ENCODE measurements at regions not wholly inside any gene's neighbourhood (a gene's known extent, or its start where the extent isn't known, plus 50 kb on each side); places are given as distances from the start of the nearest gene placed in this dataset.

DNA sequence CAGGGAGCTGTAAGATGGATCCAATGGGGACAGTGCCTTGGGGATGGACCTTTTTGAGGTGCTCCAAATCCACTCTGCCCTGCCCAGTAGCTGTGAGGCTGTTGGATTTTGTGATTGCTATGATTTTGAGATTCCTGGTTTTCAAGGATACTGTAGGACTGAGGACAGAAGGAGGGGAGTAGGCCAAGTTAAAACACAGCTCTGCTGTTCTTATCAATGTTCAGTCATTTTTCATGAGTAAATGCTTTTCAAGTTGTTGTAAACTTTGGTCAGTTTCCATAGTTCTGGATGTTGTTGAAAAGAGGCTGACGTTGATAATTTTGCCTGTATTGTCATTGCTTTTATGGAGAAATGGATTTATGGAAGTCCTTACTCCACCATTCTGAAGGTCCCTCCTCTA, 361.2 kb downstream of the ZNF516 start:
- no peak for DNase-seq (ENCODE audit: low read depth in 2 of 3, low spot score in 2 of 3)

DNA sequence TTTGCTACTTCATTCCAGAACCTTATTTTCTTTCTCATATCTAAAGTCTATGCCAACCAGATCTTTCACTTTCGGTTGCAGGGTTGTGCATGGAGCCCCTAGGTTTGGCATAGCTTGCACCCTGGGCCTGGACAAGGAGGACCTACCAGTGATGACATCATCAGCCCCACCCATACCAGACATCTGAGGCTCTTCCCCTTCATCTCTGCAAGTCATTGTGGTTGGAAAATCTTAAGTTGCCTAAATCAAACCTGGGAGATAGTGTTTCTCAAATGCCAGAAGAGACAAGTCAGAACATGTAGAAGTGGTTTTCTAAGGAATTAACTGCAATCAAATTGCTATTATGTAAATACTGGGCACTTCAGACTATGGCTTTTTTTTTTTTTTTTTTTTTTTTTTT, 363.3 kb downstream of the ZNF516 start:
- DNase-seq (ENCODE audit: low read depth in 2 of 3, low spot score in 2 of 3): no peak

DNA sequence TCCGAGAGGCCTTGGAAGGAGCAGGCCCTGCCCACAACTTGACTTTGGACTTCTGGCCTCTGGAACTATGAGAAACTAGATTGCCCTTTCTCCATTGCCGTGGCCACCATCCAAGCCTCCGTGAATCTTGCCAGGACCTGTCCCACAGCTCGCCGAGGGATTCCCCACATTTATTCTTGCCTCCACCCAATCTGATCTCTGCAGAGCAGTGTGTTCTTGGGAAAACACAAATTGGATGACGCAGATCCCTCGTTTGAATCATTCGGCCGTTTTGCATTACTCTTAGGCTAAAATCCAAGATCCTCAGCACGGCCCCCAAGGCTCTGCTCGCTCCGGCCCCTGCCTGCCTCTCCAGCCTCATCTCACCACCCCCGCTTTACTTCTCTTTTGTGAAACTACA, 364.2 kb downstream of the ZNF516 start:
- no peak for DNase-seq (ENCODE audit: low read depth in 2 of 3, low spot score in 2 of 3)

DNA sequence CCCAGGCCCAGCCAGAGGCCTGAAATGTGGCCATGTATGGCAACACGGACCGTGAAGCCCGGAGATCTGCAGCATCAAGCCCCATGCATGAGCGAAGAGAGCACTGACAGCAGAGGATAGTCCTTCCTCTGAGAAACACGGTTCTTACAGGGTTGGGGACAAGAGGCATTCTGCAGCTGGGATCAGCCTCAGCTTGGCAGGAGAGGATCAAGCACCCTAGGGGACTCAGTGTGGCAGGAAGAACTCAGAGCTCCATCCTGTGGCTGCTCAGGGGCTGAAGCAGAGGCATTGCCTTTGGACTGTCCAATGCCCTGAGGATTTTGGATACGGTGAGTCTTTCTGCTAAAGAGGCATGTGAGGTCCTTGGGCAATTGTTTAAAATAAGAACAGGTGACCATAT, 368.7 kb downstream of the ZNF516 start:
- DNase-seq (ENCODE audit: low read depth in 2 of 3, low spot score in 2 of 3): no peak

DNA sequence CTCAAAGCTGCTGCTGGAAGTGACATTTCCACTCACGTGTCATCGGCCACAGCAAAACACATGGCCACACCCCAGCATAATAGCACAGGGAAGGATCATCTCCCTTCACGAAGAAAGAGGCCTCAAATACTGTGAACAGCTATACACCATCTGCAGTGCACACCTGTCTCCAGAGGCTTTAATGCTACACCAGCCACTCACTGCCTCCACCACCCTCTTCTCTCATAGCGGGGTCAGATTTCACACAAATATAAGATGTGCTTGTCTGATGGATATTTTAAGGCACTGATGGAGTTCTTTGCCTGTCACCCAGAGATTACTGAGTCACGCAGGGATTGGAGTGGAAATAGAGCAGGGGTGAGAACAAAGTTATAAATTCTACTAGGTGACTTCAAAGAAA, 374.0 kb downstream of the ZNF516 start:
- no peak for DNase-seq (ENCODE audit: low read depth in 2 of 3, low spot score in 2 of 3)

DNA sequence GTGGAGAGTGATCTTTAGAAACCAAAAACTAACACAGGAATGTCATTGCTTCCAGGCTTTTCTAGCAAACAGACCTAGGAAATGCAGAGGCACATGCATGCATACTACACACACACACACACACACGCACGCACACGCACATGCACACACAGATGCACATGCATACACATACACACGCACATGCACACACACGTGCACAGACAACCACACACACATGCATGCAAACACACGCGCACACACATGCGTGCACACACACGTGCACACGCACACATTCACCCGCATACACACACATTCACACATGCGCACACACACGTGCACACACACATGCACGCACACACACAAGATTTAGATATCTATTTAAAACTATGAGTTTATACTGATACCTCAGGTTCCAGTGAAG, 379.5 kb downstream of the ZNF516 start:
- DNase-seq (ENCODE audit: low read depth in 2 of 3, low spot score in 2 of 3): no peak

DNA sequence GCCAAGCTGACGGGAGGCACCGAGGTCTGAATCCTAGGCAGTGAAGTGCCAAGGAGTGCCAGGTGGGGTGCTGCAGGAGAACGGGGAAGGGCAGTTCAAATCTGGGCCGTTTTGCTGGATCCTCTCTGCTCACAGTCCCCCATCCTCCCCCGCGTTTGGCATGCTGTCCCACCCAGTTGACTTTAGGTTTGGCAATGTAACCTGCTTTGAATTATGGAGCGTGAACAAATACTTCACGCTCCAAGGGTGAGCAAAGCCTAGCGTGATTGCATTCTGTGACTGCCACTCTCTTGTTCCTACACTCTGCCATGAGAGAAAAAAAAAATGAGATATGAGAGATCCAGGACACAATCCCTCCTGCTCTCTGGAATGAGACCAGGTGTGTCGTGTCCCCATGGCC, 381.9 kb downstream of the ZNF516 start:
- no peak for DNase-seq (ENCODE audit: low read depth in 2 of 3, low spot score in 2 of 3)

DNA sequence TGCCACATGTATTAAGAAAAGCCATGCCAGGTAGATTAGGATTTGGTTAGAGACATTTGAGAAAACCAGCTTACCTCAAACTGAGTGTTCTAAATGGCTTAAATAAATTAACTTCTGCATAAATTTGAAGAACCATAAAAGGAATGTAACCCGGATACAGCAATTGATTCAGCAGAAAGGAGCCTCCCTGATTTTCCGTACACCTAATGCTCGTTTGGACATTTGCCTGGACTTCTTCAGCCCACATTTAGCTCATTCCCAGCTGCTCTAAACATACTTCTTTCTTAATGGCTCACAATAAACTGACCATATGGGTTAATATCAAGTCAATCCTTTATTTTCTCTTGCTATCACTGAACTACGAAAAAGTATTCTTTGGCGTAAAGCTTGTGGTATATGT, 392.4 kb downstream of the ZNF516 start:
- DNase-seq (ENCODE audit: low read depth in 2 of 3, low spot score in 2 of 3): no peak

DNA sequence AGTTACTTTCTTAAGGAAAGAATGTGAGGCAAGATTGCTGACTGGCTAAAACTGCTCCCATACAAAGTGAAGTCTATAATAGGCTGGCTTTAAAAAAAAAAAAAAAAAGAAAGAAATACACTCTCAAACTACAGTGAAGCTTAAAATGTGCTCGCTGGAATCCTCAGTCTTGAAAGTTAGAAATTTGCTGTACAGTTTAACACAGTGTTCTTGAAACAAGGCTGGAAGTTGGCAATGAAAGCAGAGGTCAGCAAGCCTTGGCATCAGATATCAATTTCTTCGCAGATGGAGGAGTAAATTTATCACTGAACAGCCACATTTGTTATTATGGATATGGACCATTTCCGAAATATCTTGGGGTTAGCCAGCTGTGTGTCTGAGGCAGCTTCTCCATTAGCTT, 392.9 kb downstream of the ZNF516 start:
- DNase-seq (ENCODE audit: low read depth in 2 of 3, low spot score in 2 of 3): no peak

DNA sequence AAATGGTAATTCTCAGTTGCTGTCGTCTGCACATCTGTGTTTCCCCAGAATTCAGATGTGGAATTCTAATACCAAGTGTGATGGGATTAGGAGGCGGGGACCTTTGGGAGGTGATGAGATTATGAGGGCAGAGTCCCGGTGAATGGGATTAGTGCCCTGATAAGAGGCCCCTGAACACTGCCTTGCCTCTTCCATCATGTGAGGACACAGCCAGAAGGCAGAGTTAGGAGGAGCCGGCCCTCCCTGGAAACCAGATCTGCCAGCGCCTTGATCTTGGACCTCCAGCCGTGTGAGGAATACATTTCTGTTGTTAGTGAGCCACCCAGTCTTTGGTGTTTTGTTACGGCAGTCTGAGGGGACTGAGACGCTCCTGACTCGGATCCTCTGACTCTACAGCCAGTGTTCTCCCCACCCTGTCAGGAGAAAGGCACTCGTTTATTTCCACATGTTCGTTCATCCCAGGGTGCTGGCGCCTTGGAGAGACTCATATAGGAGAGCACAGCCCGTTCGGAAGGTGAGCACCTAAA, 395.0 kb downstream of the ZNF516 start:
- no peak for DNase-seq (ENCODE audit: low read depth in 2 of 3, low spot score in 2 of 3)

DNA sequence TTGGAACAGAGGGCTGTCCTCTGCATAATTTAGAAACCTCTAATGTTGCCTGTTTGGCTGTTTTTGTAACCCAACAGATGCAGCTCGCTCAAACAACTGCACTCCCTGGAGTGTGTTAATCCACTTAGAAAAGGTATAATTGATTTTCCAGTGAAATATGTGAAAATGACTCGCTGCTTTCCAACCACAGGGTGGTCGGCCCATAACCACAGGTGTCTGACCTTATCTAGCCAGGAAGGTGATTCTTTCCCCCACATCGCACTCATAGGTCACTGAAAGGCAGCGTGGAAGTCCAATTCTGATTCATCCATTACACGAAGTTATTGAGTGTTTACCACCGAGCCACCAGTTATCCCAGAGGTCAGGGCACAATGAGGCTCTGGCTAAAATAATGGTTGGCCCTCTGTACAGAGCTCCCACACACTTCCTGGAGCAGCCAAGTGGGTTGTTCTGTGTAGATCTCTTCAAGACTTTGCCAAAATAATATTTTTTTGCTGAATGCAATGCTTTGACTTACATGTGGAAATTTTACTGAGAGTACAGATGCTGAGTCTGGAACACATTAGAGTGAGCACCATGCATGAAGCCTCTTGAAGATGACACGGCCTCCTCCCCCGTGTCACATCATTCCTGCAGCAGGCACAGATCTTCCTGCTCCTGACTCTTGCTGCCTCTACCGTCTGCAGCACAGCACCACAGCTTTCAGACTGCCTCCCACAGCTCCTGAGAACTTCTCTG, 396.2 kb downstream of the ZNF516 start:
- DNase-seq (ENCODE audit: low read depth in 2 of 3, low spot score in 2 of 3): no peak

DNA sequence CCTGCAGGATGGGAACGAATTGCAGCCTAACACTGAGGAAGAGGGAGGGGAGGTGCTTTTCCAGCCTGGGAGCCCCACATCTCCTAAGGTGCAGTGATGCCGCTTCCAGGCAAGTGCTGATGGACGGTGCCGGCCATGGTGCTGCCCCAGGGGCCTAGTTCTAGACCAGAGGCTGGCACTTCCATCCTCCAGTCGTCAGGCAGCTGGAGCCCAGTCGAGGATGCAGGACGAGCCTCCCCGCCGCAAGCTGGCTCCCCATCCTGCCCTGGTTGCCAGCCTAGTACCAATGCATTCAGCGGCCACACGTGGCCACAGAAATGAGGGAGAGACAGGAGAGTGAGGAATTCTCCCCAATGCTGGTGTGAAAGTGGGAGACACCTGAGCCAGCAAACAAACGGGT, 413.5 kb downstream of the ZNF516 start:
- no peak for DNase-seq (ENCODE audit: low read depth in 2 of 3, low spot score in 2 of 3)

DNA sequence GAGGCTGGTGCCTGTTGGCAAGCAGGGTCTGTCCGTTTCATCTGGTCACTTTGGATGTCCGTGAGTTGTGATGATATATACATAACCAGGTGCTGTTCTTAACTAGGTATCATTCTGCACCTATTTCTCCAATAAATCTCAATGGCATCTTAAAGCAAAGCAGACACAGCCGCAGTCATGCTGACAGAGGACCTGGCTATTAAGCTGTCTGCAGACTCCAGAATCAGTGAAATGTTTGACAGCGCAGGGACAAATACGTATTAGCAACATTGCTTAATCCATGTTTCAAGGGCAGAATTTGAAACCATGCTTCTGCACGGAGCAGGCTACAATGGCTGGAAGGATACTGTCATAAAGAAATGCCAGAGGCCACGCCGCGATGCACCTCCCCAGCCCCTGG, 414.6 kb downstream of the ZNF516 start:
- no peak for DNase-seq (ENCODE audit: low read depth in 2 of 3, low spot score in 2 of 3)

DNA sequence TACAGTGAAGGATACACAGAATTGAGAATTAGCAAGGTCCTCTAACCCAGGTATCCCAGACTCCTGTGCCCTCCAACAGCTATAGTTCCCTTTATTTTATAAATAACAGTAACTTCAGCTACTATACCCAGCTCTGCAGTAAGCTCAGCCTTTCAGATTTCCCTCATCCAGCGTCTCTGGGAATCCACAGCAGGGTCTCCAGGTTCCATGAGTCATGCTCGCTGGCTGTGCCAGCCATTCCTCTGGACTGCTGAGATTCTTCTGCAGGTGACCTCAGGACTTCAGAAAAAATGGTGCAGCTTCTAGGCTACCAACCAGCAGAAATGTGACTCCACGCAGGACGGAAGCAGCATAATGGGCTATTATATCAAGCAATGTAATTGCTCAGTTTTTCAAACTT, 419.3 kb downstream of the ZNF516 start:
- DNase-seq (ENCODE audit: low read depth in 2 of 3, low spot score in 2 of 3): no peak

DNA sequence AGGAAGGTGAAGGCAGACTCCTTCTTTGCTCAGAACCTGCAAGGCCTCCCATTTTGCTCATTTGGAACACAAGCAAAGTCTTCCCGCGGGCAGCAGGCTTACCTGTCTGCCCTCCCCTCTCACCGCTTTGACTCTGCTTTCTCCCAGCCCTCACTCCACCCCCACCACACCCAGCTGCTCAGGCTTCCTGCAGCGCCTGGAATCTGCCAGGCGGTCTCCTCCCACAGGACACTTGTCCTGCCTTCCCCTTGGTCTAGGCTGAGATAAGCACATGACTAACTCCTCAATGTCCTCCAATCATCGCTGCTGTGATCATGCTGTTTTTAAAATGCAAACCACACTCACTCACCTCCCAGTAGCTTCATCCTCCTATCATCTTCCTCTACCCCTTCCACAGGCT, 430.0 kb downstream of the ZNF516 start:
- DNase-seq (ENCODE audit: low read depth in 2 of 3, low spot score in 2 of 3): no peak

DNA sequence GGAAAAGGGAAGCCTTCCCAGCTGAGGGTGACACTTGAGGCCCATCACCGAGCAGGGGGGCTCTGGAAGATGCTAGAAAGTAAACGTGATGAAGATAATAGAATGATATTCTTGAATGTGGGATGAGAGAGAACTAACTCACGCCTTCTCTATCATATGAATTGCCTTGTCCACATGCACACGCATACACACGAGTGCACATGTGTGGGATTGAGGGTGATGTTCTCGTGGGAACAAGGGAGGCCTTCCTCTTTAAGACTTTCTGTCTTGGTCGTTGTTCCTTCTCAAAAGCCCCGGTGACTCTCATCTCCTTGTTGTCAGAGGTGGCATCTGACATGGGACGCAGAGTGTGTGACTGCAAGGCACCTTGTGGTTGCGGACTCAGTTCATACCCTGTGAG, 436.9 kb downstream of the ZNF516 start:
- no peak for DNase-seq (ENCODE audit: low read depth in 2 of 3, low spot score in 2 of 3)

DNA sequence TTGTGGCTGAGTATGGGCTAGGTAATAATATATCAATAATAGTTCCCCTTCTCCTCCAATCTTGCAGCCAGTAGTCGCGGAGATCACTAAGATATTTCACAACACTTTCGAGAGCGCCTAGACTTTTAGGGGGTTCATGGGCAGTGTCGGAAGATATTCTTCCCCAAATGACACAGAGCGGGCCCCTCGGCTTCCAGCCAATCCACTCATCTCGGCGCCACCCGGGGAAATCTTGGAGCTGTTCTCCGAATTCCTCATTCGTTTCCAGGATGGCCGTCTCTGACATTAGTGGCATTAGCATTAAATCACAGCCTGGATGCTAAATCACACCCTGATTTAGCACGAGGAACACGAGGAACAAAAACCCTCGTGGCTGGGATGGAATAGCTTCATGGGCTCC, 437.7 kb downstream of the ZNF516 start:
- DNase-seq (ENCODE audit: low read depth in 2 of 3, low spot score in 2 of 3): no peak

DNA sequence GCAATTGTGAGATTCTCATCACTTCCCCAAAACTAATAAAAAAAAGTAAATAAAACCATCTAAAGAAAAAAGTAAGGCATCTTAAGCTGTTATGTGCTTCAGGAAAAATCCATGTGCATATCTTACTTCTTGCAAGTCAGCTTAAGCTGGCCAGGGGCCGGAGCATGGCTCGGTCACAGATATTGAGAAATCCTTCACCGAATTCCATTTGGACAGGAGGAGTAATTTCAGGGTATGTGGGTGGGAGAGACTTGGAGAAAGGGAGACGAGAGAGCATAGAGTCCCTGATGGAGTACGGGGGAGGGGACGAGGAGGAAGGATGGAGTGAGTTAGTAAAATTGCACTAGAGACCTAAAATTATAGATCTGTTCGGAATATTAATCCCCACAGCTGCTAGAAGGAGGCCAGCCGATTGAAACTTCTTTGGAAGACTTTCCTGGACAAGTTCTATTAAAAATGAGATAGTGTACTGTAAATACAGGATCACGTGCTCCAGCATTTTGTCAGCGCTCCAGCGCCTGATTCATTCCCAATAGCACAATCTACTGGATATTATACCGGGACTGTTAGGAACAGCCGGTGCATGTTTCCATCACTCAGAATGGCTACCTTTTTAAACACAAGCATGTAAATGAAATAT, 438.5 kb downstream of the ZNF516 start:
- no peak for DNase-seq (ENCODE audit: low read depth in 2 of 3, low spot score in 2 of 3)

DNA sequence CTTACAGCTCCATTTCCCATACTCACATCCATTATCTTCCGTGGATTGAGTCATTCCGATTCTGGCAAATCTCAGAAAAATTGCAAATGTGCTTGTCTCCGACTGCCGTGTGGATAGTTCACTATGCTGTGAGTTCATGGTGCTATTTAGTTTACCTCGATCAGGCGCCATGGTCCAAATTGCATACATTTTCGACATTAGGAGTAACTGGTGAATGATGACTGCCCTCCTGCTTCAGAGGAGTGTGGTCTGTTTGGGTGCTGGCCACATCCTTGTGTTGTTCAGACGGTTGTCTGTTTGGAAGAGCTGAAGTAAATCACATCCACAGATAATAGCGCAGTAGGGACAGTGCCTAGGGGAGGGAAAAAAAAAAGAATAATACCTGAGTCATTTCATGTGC, 439.5 kb downstream of the ZNF516 start:
- DNase-seq (ENCODE audit: low read depth in 2 of 3, low spot score in 2 of 3): no peak

DNA sequence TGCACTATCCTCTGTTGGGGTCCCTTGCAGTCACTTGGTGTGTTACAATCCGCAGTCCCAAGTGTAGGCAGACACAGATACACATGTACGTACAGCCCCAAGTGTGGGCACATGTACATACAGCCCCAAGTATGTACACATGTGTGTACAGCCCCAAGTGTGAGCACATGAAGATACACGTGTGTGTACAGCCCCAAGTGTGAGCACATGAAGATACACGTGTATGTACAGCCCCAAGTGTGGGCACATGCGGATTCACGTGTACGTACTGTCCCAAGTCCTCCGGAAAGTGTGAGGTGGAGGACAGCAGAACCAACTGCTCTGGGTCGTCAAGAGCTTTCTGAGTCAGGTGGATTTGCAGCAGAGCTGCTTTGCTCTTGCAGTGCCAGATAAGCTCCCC, 440.0 kb downstream of the ZNF516 start:
- no peak for DNase-seq (ENCODE audit: low read depth in 2 of 3, low spot score in 2 of 3)

DNA sequence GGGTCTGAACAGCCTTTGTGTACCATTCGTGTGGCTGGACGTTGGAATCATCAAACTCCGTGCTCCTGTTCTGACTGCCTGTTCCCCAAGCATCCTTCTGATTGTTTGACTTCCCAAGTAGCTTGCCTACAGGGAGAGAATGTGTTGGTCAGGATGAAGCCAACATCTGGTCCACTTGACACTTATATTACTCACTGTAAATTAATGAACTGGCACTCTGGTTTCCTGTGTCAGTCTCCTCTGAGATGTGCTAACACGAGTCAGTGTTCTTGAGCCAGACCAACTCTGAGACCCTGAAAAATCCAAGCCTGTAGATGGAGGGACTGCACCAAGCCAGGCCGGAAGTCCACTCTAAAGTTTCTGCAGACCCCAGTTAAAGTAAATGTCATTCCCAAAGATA, 440.9 kb downstream of the ZNF516 start:
- DNase-seq (ENCODE audit: low read depth in 2 of 3, low spot score in 2 of 3): no peak

DNA sequence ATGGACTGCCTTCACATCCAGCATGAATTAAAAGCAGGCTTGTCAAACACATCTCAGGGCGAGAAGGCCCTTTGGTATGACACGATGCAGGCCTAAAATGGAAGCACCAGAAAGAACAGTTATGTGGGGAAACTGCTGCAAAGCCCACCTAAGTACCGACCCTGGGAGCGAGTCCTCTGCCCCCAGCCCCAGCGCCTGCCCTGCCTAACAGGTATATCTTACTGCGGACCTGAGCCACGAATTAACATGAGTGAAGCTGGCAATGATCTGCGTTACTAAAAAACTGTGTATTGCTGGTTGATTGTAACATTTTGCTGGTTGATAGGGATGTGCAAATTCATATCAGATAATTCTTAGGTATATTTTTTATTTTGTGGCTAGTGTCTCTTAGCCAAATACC, 441.5 kb downstream of the ZNF516 start:
- DNase-seq (ENCODE audit: low read depth in 2 of 3, low spot score in 2 of 3): no peak

DNA sequence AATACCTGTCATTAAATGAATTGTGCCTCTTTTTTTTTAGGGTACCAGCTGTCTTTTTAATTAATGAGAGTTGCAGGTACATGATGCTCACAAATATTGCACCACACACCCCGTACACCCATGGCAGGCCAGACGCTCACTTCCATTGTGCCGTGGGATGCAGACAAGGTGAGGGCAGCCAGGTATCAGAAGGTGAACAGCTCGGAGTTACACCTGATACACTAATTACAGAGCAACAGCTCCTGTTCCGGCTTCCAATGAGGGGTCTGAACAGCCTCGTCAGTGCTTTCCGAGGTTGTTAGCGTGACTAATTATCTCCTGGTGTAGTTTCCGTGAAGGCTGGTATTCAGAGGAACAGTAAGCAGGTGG, 442.8 kb downstream of the ZNF516 start:
- no peak for DNase-seq (ENCODE audit: low read depth in 2 of 3, low spot score in 2 of 3)
